ENCODE measurements at regions not wholly inside any gene's neighbourhood (a gene's known extent, or its start where the extent isn't known, plus 50 kb on each side); places are given as distances from the start of the nearest gene placed in this dataset.

DNA sequence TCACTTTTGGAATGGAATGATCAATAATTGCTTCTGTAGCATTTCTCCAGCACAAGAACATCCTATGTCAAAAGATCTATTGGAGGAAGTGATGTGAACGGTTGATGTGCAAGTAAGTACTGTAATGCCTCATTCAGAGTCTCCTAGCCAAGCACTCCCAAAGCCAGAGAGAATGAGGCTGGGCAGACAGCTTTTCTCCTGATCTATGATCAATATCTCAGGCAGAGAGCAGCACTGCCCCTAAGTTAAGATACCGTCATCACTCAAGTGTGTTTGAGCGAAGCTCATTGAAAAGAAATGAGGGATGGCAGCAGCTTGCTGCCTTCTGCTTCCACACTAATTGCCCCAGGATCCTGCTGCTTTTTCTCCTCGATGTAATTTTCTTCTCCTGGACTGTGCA is 324.1 kb upstream of the GRAMD2B start:
- no peak overlapping the region for H3K27ac ChIP-seq (ENCODE audit: low read depth, low read length)
- H3K9me3 ChIP-seq (ENCODE audit: control insufficient read depth, low read length), result peaks cover 8% of the 10 kb centered on the region
- no peaks in the 10 kb centered on the region for H3K4me1 ChIP-seq (ENCODE audit: control insufficient read depth, insufficient read depth, low read length)
- no peak overlapping the region for H3K27ac Mint-ChIP-seq
- H3K4me3 Mint-ChIP-seq, result no peak overlapping the region
- H3K9me3 Mint-ChIP-seq, result no peaks in the 10 kb centered on the region
- no peaks in the 10 kb centered on the region for H3K36me3 Mint-ChIP-seq (ENCODE audit: low read depth)
- TF ChIP-seq CTCF (conservative IDR thresholded peaks at IDR 0.05), result no peak
- no peaks in the 10 kb centered on the region for H3K27me3 Mint-ChIP-seq (ENCODE audit: insufficient read depth)
- no peak for DNase-seq
- no peaks in the 10 kb centered on the region for H3K36me3 ChIP-seq (ENCODE audit: control insufficient read depth, insufficient read depth, low read length)
- no peaks in the 10 kb centered on the region for H3K27me3 ChIP-seq (ENCODE audit: control insufficient read depth, insufficient read depth, low read length, poor library complexity, severe bottlenecking)
- H3K4me3 ChIP-seq (ENCODE audit: low read length), result no peak overlapping the region
- WGBS, 2 experiments (ENCODE audit: insufficient coverage in 1 of 2, insufficient read length in 1 of 2), result 81 to 82% methylated on average over 3 to 4 of the region's 4 CpGs
- no peaks in the 10 kb centered on the region for H3K4me1 Mint-ChIP-seq
- H3K9ac ChIP-seq (ENCODE audit: extremely low read depth, low read length, poor library complexity, severe bottlenecking), result no peak overlapping the region

- Histone ChIP-seq H3K4me1 (ENCODE audit: control insufficient read depth, insufficient read depth, low read length) (no peaks in the 10 kb centered on the region), H3K36me3 (ENCODE audit: control insufficient read depth, insufficient read depth, low read length) (no peaks in the 10 kb centered on the region), H3K9me3 (ENCODE audit: control insufficient read depth, low read length) (peaks cover 8% of the 10 kb centered on the region), H3K27ac (ENCODE audit: low read depth, low read length) (no peak overlapping the region), H3K4me3 (ENCODE audit: low read length) (no peak overlapping the region), H3K9ac (ENCODE audit: extremely low read depth, low read length, poor library complexity, severe bottlenecking) (no peak overlapping the region), H3K27me3 (ENCODE audit: control insufficient read depth, insufficient read depth, low read length, poor library complexity, severe bottlenecking) (no peaks in the 10 kb centered on the region)
- Mint-ChIP-seq H3K4me1 (no peaks in the 10 kb centered on the region), H3K27ac (no peak overlapping the region), H3K4me3 (no peak overlapping the region), H3K36me3 (ENCODE audit: low read depth) (no peaks in the 10 kb centered on the region), H3K9me3 (no peaks in the 10 kb centered on the region), H3K27me3 (ENCODE audit: insufficient read depth) (no peaks in the 10 kb centered on the region)
- peak; percentile 54 for DNase-seq
- WGBS, 2 experiments (ENCODE audit: insufficient coverage in 1 of 2, insufficient read length in 1 of 2), result 77 to 80% methylated on average over 1 to 5 of the region's 5 CpGs
- TF ChIP-seq CTCF (conservative IDR thresholded peaks at IDR 0.05), result peak; percentile 71
Measured at GRCh38 chr5:126100767-126101166, 322.4 kb upstream of the GRAMD2B start.

DNA sequence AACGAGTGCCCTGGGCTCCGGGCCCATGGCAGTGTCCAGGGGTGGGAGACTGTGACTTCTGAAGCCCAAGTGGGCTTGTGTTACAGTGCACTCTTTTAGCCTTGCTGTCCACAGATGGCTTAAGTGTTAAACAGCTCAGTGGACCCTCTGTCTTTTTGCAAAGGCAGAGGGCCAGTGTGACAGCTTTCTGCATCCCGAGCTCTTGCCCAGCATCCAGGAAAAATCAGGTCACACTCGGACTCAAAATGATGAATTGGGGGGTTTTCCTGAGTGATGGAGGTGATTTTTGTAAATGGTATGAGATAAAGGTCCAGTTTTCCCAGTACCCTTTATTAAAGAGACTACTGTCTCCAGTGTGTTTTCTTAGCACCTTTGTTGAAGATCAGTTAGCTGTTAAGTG is 321.3 kb upstream of the GRAMD2B start:
- no peak for DNase-seq
- Mint-ChIP-seq H3K36me3 (ENCODE audit: low read depth) (no peaks in the 10 kb centered on the region), H3K9me3 (no peaks in the 10 kb centered on the region), H3K27me3 (ENCODE audit: insufficient read depth) (no peaks in the 10 kb centered on the region), H3K27ac (no peak overlapping the region), H3K4me1 (no peaks in the 10 kb centered on the region), H3K4me3 (no peak overlapping the region)
- Histone ChIP-seq H3K27ac (ENCODE audit: low read depth, low read length) (no peak overlapping the region), H3K36me3 (ENCODE audit: control insufficient read depth, insufficient read depth, low read length) (no peaks in the 10 kb centered on the region), H3K4me3 (ENCODE audit: low read length) (no peak overlapping the region), H3K9me3 (ENCODE audit: control insufficient read depth, low read length) (peaks cover 8% of the 10 kb centered on the region), H3K4me1 (ENCODE audit: control insufficient read depth, insufficient read depth, low read length) (no peaks in the 10 kb centered on the region), H3K9ac (ENCODE audit: extremely low read depth, low read length, poor library complexity, severe bottlenecking) (no peak overlapping the region), H3K27me3 (ENCODE audit: control insufficient read depth, insufficient read depth, low read length, poor library complexity, severe bottlenecking) (no peaks in the 10 kb centered on the region)
- WGBS, 2 experiments (ENCODE audit: insufficient coverage in 1 of 2, insufficient read length in 1 of 2), result 90 to 94% methylated on average over 3 to 4 of the region's 4 CpGs
- no peak for TF ChIP-seq CTCF (conservative IDR thresholded peaks at IDR 0.05)
